Spleen (tissue), 7 donors: ENCODE measurements at regions not wholly inside any gene's neighbourhood (a gene's known extent, or its start where the extent isn't known, plus 50 kb on each side); places are given as distances from the start of the nearest gene placed in this dataset.

Experiments
- POLR2AphosphoS5 ChIP-seq, 3 donors: sonication (generic); formaldehyde crosslinking; IDR thresholded peaks; one replicate each; pipeline ENCODE4 v1.5.1; 2017; ENCODE audit warnings: antibody characterized with exemption in 3 of 3
- TF ChIP-seq, protein P1 (sequence below), 11 experiments: fragments of 200-600 bp in 7 of 11; fragments of 450-650 bp in 4 of 11; sonication (generic) in 4 of 11; IDR thresholded peaks in 8 of 11; conservative IDR thresholded peaks in 3 of 11; 1 replicate in 7 of 11; 2 replicates in 4 of 11; pipeline versions ENCODE4 v1.4.0 to v1.8.0; 2016 to 2021; ENCODE audit warnings: antibody characterized with exemption in 11 of 11, inconsistent platforms in 4 of 11, mild to moderate bottlenecking in 1 of 11
- donor health status: DM: no; HTN: no; CAD: no; lungs with moderate emphysema.
- donor health status: DM: no; HTN: no; CAD: no.
- donor health status: DM: no; HTN: no; CAD: no.

DNA sequence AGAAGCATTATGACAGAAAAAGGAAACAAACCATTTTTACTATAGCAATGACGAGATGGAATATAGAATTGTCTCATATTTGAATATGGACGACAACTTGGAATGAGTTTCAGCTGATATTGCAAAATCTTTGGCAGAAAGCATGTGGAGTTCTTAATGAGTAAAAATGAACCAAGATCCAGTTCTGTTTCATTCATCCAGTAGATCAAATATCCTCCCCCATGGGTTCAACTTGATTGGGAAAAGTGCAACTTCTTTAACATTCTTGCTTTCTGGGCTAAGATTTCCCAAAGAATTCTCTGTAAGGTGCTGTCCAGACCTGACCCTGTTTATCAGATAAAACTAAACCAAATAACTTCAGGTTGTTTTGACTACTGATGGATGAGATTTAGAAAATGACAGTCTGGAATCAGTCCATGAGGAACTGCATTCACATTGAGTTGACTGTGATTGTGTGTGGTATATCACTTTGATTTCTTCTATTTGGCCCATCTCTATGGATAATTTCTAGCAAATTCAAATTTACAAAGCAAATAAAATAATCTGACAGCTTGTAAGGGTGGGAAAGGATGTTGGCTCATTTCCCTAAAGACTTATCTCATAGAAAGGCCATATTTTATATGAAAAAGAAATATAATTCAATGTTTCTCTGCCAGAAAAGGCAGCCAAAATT lies 267.4 kb downstream of the ADAMTS20 start:
- no peak for TF ChIP-seq POLR2AphosphoS5 (IDR thresholded peaks at IDR 0.05)
- TF ChIP-seq, protein P1, sequence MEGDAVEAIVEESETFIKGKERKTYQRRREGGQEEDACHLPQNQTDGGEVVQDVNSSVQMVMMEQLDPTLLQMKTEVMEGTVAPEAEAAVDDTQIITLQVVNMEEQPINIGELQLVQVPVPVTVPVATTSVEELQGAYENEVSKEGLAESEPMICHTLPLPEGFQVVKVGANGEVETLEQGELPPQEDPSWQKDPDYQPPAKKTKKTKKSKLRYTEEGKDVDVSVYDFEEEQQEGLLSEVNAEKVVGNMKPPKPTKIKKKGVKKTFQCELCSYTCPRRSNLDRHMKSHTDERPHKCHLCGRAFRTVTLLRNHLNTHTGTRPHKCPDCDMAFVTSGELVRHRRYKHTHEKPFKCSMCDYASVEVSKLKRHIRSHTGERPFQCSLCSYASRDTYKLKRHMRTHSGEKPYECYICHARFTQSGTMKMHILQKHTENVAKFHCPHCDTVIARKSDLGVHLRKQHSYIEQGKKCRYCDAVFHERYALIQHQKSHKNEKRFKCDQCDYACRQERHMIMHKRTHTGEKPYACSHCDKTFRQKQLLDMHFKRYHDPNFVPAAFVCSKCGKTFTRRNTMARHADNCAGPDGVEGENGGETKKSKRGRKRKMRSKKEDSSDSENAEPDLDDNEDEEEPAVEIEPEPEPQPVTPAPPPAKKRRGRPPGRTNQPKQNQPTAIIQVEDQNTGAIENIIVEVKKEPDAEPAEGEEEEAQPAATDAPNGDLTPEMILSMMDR (IDR thresholded peaks at IDR 0.05 in 8 of 11, conservative IDR thresholded peaks at IDR 0.05 in 3 of 11): no peak
